Choroid plexus epithelial cell (primary cell): ENCODE measurements at regions not wholly inside any gene's neighbourhood (a gene's known extent, or its start where the extent isn't known, plus 50 kb on each side); places are given as distances from the start of the nearest gene placed in this dataset.

ENCODE experiments used
- DNase-seq: peaks from one replicate; pipeline ENCODE4 v3.0.0-alpha.2; 2010; ENCODE audit warnings: low read depth
- H3K4me3 ChIP-seq: 2 replicates; pipeline ENCODE4 v1.5.1; 2011; ENCODE audit warnings: low read depth, mild to moderate bottlenecking, control low read depth, low read length, moderate library complexity
- CTCF ChIP-seq: conservative IDR thresholded peaks from 2 replicates; pipeline ENCODE4 v1.5.1; 2011; ENCODE audit warnings: low read depth, mild to moderate bottlenecking, control low read depth, inconsistent platforms, low read length, moderate library complexity

- TF ChIP-seq CTCF = no peak
- DNase-seq = no peak
- H3K4me3 ChIP-seq = no peak overlapping the region
Observed at GRCh38 chr5:174521449-174521848, 202.9 kb upstream of the MSX2 start.

GRCh38 chr5:174522480-174523260, 201.7 kb upstream of the MSX2 start:
- DNase-seq = no peak
- no peak overlapping the region for H3K4me3 ChIP-seq
- TF ChIP-seq CTCF = no peak

GRCh38 chr5:174523311-174524071, 200.9 kb upstream of the MSX2 start:
- no peak for DNase-seq

GRCh38 chr5:174524351-174524750, 200.0 kb upstream of the MSX2 start:
- no peak overlapping the region for H3K4me3 ChIP-seq
- DNase-seq = no peak
- no peak for TF ChIP-seq CTCF

More at GRCh38 chr5:174523311-174524071, 200.9 kb upstream of the MSX2 start:
- peak; percentile 49 for TF ChIP-seq CTCF
- H3K4me3 ChIP-seq = no peak overlapping the region

- TF ChIP-seq CTCF = no peak
- H3K4me3 ChIP-seq = no peak overlapping the region
- DNase-seq = no peak
Observed at GRCh38 chr5:174526177-174526576, 198.2 kb upstream of the MSX2 start.

- no peak for DNase-seq
- no peak for TF ChIP-seq CTCF
- no peak overlapping the region for H3K4me3 ChIP-seq
Observed at GRCh38 chr5:174527916-174528540, 196.4 kb upstream of the MSX2 start.
